ENCODE measurements at regions not wholly inside any gene's neighbourhood (a gene's known extent, or its start where the extent isn't known, plus 50 kb on each side); places are given as distances from the start of the nearest gene placed in this dataset.

- DNase-seq: no peak
These were observed 248.8 kb upstream of the ZMIZ1 start for GRCh38 chr10:78820007-78820362.

- no peak for DNase-seq
These were observed 247.7 kb upstream of the ZMIZ1 start for GRCh38 chr10:78821052-78821451.

DNA sequence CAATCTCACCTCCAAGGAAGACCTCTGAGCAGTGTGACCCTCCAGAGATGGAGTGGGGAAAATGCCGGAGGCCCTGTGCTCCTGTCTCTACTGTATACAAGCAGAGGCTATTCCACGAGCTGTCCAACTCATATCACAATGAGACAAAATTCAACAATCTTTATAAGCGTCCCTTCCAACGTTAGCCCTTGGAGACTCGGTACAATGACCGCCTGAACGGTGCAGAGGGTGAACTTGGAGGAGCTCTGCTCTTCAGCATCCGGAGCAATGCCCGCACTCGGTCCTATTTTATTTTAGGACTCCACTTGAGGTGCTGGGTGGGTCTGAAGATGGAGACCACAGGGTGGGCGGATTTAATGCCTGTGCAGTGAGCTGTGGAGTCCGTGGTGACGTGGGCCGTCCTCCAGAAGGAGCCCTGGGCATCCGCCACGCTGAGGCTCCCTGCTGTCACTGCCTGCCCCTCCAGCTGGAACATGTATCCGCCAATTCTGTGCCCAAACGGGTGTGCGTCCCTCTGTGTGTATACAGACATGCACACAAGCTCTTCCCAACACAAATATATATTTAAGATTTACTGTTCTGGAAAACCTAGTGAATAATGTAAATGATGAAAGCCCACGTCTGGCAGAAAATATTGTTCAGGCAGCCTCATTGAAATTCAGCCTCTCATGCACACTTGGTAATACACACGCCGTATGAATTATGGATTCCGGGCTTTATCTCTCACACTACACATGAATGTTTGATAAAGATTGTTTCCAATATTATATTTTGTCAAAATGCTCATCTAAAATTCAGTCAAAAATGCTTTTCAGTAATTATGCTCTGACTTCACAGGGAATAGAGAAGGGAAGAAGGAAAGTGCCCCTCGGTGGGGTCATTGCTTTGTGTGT lies 239.9 kb upstream of the ZMIZ1 start:
- DNase-seq: no peak

DNA sequence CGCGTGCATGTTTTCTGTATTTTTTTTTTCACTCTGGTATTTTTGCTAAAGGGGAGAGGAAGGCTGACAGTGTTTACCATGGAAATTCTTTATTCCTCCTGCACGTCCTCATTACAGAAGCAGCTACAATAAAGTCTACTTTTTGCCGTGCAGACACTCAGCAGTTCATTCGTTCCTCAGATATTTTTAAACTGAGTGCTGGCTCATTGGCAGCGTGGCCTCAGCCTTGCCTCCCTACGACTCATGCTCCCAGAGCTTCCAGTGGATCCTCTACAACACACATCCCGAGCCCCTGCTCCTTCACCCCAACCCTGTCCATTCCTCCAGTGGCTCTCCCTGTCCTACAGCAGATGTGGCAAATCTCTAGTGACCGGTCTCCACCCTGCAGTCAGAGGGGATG lies 239.2 kb upstream of the ZMIZ1 start:
- DNase-seq: no peak

DNA sequence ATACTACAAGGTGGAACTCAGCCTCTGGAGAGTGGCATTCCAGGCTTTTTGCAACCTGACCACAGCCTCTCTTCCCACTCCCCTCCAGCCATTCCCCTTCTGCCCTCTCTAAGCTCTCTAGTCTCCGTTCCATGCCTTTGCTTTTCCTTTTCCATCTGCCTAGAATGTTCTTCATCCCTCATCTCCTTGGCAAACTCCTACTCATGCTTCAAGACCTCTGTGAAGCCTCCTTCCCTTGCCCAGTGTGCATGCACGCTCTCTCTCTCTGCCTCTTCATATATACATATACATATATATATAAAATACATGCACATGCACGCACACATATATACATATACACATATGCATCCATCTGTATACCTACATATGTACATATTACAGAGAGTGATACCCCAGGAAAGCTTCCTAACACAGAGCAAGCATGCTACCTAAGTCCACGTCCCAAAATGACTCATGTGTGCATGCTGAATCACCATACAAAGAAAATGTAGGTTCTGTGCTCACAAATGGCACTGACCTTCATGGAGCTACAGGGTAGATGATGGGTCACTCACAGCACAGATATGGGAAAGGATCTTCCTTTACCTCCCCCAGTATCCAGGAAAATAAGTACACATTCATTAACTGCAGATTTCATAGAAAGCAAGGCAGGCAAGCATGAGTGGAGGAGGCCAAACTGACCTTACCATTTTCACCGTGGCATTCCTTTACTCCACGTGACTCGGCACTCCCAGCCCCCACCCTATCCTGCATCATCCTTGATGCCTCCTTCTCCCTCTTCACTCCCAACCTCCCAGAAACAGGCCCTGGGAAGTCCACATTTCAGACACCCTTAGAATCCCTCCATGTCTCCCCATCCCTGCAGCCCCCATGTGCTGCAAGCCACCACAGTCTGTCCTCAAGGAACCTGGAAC lies 238.4 kb upstream of the ZMIZ1 start:
- DNase-seq: no peak

DNA sequence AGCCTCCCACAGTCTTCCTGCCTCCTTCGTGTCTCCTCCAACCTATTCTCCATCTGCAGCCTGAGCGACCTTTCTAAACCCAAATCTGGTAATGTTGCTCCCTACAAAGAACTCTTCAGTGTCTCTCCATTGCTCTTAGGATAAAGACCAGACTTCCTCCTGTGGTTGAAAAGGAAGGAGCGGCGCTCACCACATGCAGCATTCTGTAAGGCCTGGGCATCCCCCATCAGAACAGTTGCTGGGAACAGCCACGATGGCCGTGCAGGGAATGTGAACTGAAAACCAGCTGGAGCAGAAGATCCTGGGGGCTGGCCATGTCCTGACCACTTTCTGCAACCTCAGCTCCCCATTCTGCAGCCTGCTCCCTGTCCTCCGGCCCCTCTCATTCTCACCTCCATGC lies 237.8 kb upstream of the ZMIZ1 start:
- DNase-seq: no peak

- DNase-seq: no peak
These were observed 237.3 kb upstream of the ZMIZ1 start for GRCh38 chr10:78831461-78831860.

- DNase-seq: no peak
These were observed 236.5 kb upstream of the ZMIZ1 start for GRCh38 chr10:78832281-78832680.

- DNase-seq: no peak
These were observed 230.6 kb upstream of the ZMIZ1 start for GRCh38 chr10:78838141-78838657.

DNA sequence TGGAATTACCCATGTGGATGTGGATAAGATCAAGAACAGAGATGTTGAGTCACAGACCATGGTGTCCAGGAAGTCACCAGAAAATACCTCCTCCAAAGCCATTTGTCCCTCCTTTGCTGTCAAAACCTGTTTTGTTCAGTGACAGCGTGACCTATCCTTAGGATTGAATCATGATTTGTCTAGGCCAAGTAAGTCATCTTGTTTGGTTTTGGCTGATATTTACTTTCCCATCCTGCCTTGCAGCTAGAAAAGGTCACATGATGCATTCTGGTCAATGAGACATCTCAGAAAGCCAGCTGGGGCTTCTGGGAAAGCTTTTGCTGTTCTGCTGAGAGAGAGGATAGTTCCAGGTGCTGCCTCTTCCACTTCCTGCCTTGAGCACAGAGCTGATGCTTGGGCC lies 225.3 kb upstream of the ZMIZ1 start:
- DNase-seq: no peak

- DNase-seq: peak; percentile 37
These were observed 223.7 kb upstream of the ZMIZ1 start for GRCh38 chr10:78844960-78845607.

DNA sequence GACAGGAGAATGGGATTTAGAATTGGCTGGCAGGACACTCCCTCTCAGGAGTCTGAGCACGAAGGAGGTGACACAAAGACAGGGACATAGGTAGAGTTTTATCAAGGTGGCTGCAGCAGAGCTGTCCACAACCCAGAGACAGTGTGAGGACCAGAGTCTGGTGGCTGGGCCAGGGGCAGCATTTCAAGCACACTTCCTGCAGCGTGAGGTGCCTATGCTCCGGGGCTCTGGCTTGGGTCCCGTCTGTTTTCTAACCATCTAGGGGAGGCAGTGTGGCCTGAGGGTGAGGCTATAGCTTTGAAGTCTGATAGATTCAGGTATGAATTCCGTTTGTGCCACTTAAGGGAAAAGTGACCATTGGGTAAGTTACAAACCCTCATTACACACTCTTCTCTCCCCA lies 222.7 kb upstream of the ZMIZ1 start:
- DNase-seq: no peak

DNA sequence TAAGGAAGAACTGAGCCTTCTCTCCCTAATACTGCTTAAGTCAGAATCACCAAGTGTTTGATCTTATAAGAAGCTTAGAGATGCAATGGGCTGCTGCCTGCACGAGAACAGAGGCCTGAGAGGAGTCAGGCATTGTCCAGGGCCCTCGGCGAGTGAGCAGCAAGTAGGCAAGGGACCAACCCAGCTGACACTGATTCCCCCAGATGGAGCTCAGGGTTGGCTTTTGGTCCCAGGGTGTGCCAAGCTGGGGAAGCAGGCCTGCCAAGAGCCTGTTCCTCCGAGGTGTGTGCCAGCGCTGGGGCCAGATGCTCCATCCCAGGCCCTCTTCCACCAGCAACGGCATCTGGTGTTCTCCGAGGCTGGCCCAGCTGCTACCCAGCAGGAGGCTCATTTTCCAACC lies 222.0 kb upstream of the ZMIZ1 start:
- no peak for DNase-seq

GRCh38 chr10:78847485-78847884 lies 221.3 kb upstream of the ZMIZ1 start:
- no peak for DNase-seq

DNA sequence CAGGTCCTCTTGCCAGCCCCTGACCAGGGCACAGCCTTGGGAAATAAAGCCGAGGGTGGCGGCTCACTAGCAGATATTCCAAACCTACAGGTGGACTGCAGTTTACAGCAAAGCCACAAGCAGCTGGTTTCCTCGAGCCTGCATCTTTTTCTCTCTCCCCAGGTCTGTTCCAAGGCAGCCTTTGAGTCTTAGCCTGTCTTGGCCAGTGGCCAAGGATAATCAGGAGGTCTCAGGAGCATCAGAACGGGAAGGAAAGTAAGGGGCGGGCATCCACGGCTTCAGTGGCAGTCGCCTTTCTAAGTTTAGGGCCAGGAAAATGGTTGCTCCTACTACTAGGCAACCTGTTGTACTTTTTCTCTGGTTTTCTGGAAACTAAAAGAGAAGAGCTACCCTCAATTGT lies 219.7 kb upstream of the ZMIZ1 start:
- DNase-seq: no peak

DNA sequence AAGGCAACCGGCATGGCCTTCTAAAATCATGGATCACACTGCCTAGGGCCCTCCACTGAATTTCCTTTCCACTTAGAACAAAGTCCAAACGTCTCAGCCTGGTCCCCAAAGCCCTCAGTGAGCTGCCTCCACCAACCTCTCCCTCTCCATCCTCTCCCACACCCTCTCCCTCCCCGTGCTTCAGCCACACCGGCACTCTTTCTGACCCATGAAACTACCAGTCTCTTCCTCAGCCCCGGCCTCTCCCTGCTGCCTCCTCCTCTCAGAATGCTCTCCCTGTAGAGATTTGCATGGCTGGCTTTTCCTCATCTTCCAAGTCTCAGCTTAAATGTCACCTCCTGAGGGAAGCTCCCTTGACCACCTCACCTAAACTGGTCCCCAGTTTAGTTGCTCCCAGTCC lies 219.0 kb upstream of the ZMIZ1 start:
- DNase-seq: no peak

DNA sequence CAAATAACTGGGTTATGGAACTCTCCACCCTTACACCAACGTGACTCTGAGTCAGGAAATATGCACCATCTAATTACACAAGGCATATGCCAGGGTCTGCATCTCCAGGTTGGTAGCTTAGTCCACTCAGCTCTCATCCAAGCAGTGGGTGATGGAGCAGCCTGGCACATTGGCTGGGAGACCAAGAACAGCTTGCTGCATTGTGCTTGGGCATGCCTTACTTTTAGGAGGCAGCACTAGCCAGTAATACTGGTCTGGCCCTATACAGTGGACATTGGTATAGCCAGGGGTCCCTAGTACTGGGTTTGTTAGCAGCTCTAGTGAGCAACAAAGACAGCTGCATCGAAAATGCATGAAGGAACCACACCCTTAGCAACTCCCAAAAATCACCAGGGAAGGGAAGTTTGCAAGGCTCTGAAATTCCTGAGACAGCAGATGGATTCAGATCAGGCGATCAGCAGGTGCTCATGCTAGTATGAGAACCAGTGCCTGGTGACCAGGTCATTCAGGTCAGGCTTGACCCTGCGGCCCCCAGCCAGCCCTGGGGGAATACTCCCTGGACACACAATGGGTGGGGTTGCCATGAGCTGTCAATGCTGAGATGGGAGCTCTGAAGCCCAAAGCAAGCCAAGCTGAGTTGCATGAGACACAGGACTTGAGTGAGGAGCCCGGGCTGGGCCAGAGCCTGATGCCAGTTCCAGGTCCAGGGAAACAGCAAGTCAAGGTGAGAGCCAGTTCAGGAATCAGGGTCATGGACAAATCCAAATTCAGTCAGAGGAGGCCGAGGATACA lies 217.9 kb upstream of the ZMIZ1 start:
- no peak for DNase-seq

DNA sequence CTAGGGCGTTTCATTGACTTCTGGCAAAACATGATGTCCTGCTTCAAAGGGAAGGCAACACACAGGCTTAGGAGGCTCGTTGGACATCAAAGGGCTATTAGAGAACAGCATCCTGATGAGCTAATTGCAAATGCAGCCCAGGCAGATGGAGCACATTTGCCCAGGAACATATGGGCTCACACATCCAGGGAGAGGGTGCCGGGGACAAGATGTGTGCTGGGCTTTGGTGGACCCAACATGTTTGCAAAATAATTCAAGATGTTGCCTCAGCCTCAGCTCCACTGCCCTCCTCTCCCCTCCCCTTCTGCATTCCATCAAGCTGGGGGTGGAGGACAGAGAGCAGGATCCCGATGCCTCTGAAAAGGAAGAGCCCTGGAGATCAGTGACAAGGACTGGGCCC lies 217.1 kb upstream of the ZMIZ1 start:
- no peak for DNase-seq

DNA sequence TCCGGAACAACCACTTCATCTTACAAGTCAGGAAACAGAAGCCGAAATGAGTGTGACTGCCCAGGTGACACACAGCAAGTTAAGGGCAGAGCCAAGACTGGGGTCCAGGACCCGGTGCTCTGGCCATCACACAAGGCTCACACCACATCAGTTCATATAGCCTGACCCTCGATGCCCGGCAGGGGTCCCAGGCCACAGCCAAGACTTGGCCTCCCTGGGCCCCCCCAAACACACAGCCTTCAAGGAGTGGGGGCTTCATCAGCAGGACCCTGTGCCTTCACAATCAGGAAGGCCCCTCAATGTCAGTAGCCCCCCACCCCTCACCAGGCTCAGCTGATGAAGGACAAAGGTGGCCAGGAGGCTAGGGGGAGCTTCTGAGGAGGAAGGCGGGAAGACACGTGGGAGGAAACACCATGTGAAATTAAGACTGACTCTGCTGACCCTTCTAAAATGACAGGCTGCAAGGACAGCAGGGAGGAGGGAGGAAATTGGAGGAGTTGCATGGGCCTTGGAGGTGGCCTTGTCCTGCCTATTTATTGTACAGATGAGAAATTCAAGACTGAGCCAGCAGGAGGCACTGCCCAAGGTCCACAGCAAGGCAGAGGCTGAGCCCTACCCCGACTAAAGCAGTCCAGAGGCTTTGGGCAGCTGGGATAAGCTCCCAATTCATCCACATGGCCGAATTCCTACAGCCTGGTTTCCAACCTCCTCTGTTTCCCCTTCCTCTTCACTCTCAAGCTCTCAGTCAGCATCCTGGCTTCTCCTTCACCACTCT lies 216.1 kb upstream of the ZMIZ1 start:
- DNase-seq: no peak

GRCh38 chr10:78853864-78854263 lies 214.9 kb upstream of the ZMIZ1 start:
- no peak for DNase-seq

GRCh38 chr10:78856421-78856820 lies 212.3 kb upstream of the ZMIZ1 start:
- DNase-seq: no peak

DNA sequence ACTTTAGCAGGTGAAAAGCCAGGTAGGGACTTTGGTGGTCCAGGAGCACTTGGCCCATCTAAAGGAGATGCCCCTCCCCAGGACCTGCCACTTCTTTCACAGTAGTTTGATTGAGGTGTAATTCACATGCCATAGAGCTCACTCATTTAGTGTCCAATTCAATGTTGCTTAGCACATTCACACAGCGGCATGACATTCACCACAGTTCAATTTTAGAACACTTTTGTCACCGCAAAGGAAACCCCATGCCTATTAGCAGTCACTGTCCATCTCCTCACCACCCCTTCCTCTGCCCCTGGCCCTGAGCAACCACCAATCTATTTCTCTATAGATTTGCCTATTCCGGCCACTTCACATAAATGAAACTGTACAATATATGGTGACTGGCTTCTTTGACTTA lies 211.6 kb upstream of the ZMIZ1 start:
- no peak for DNase-seq

Data from NCI-H526 treated with DMSO at 0.1 percent for 48 hours (cell line).